WTC11 (cell line): ENCODE measurements at regions not wholly inside any gene's neighbourhood (a gene's known extent, or its start where the extent isn't known, plus 50 kb on each side); places are given as distances from the start of the nearest gene placed in this dataset.

ENCODE experiments used
- ATAC-seq: fragments of 200-7000 bp; cut with Tn5 transposase; 2 replicates; pipeline ENCODE4 v1.10.0; 2021; ENCODE audit warnings: mild to moderate bottlenecking, moderate library complexity
- CTCF ChIA-PET: fragments of 300-600 bp; sonication (Branson Sonifier 250); formaldehyde crosslinking; loops from one replicate; lab custom pipeline; 2021; ENCODE audit warnings: antibody characterized with exemption; lab: Charles Lee
- POLR2A ChIA-PET: fragments of 350-600 bp; sonication (Branson Sonifier 250); formaldehyde crosslinking; loops from one replicate; lab custom pipeline; 2021; ENCODE audit warnings: antibody characterized with exemption; lab: Charles Lee
- DNase-seq: peaks from one replicate; pipeline ENCODE4 v3.0.0; 2021; ENCODE audit warnings: low spot score
- H3K27ac Mint-ChIP-seq: 2 replicates; pipeline ENCODE4 v1.8.0; 2021; ENCODE audit warnings: mixed read lengths
- H3K27me3 Mint-ChIP-seq: 2 replicates; pipeline ENCODE4 v1.8.0; 2021; ENCODE audit warnings: low read depth, mild to moderate bottlenecking, moderate library complexity, mixed read lengths
- H3K36me3 Mint-ChIP-seq: 2 replicates; pipeline ENCODE4 v1.8.0; 2021; ENCODE audit warnings: mixed read lengths
- H3K4me1 Mint-ChIP-seq: 2 replicates; pipeline ENCODE4 v1.8.0; 2022; ENCODE audit warnings: mixed read lengths
- H3K4me3 Mint-ChIP-seq: 2 replicates; pipeline ENCODE4 v1.8.0; 2021; ENCODE audit warnings: mild to moderate bottlenecking, moderate library complexity, mixed read lengths
- H3K9me3 Mint-ChIP-seq: 2 replicates; pipeline ENCODE4 v1.8.0; 2021; ENCODE audit warnings: mixed read lengths
- FOXJ3 ChIP-seq: sonication (generic); formaldehyde crosslinking; IDR thresholded peaks from 2 replicates; pipeline ENCODE4 v1.9.0; 2021; ENCODE audit warnings: missing genetic modification reagents, mild to moderate bottlenecking, borderline replicate concordance
- FOXK1 ChIP-seq: sonication (generic); formaldehyde crosslinking; IDR thresholded peaks from 2 replicates; pipeline ENCODE4 v1.8.0; 2022; ENCODE audit warnings: mild to moderate bottlenecking, moderate library complexity, missing genetic modification reagents
- FOXP1 ChIP-seq: sonication (generic); formaldehyde crosslinking; IDR thresholded peaks from 2 replicates; pipeline ENCODE4 v1.8.0; 2022; ENCODE audit warnings: missing genetic modification reagents, mild to moderate bottlenecking, moderate library complexity, borderline replicate concordance
- GRHL2 ChIP-seq: fragments of 250-450 bp; sonication (Bioruptor Pico); IDR thresholded peaks from 2 replicates; pipeline ENCODE4 v1.8.0; 2022; ENCODE audit warnings: mild to moderate bottlenecking, moderate library complexity; ENCODE audit not compliant: insufficient replicate concordance, severe bottlenecking
- JUN ChIP-seq: sonication (generic); formaldehyde crosslinking; IDR thresholded peaks from 2 replicates; pipeline ENCODE4 v1.8.0; 2023; ENCODE audit warnings: mild to moderate bottlenecking, missing genetic modification reagents
- NFATC4 ChIP-seq: fragments of 250-450 bp; sonication (Bioruptor Pico); IDR thresholded peaks from 2 replicates; pipeline ENCODE4 v1.9.0; 2021; ENCODE audit warnings: mild to moderate bottlenecking
- OVOL2 ChIP-seq: fragments of 250-450 bp; sonication (Bioruptor Pico); IDR thresholded peaks from 2 replicates; pipeline ENCODE4 v1.9.0; 2021; ENCODE audit warnings: mild to moderate bottlenecking, borderline replicate concordance
- PRRX2 ChIP-seq: fragments of 250-450 bp; sonication (Bioruptor Pico); IDR thresholded peaks from 2 replicates; pipeline ENCODE4 v1.8.0; 2021; ENCODE audit warnings: mild to moderate bottlenecking
- SP1 ChIP-seq: sonication (generic); formaldehyde crosslinking; conservative IDR thresholded peaks from 2 replicates; pipeline ENCODE4 v1.8.1; 2022; ENCODE audit warnings: missing genetic modification reagents
- ZNF121 ChIP-seq: sonication (generic); formaldehyde crosslinking; IDR thresholded peaks from 2 replicates; pipeline ENCODE4 v1.8.0; 2023; ENCODE audit warnings: missing genetic modification reagents
- ZNF232 ChIP-seq: sonication (generic); formaldehyde crosslinking; IDR thresholded peaks from 2 replicates; pipeline ENCODE4 v1.8.0; 2022; ENCODE audit warnings: mild to moderate bottlenecking, missing genetic modification reagents
- TF ChIP-seq, protein P1 (sequence below): sonication (generic); formaldehyde crosslinking; IDR thresholded peaks from 2 replicates; pipeline ENCODE4 v1.8.1; 2022; ENCODE audit warnings: mild to moderate bottlenecking, moderate library complexity, missing genetic modification reagents
- TF ChIP-seq, protein P2 (sequence below): fragments of 250-450 bp; sonication (Bioruptor Pico); IDR thresholded peaks from 2 replicates; pipeline ENCODE4 v1.9.0; 2021; ENCODE audit warnings: mild to moderate bottlenecking, borderline replicate concordance
- TF ChIP-seq, protein P3 (sequence below): sonication (generic); formaldehyde crosslinking; IDR thresholded peaks from 2 replicates; pipeline ENCODE4 v1.8.0; 2023; ENCODE audit warnings: mild to moderate bottlenecking, missing genetic modification reagents
- TF ChIP-seq, protein P4 (sequence below): sonication (generic); formaldehyde crosslinking; IDR thresholded peaks from 2 replicates; pipeline ENCODE4 v1.8.0; 2022; ENCODE audit warnings: mild to moderate bottlenecking, missing genetic modification reagents
- TF ChIP-seq, protein P5 (sequence below): fragments of 250-450 bp; sonication (Bioruptor Pico); conservative IDR thresholded peaks from 2 replicates; pipeline ENCODE4 v1.9.0; 2021; ENCODE audit warnings: mild to moderate bottlenecking
- TF ChIP-seq, protein P6 (sequence below): sonication (generic); formaldehyde crosslinking; conservative IDR thresholded peaks from 2 replicates; pipeline ENCODE4 v1.8.1; 2023; ENCODE audit warnings: mild to moderate bottlenecking, low read depth, missing genetic modification reagents, moderate library complexity
- TF ChIP-seq, protein P7 (sequence below): sonication (generic); formaldehyde crosslinking; IDR thresholded peaks from 2 replicates; pipeline ENCODE4 v1.8.0; 2022; ENCODE audit warnings: mild to moderate bottlenecking, missing genetic modification reagents

DNA sequence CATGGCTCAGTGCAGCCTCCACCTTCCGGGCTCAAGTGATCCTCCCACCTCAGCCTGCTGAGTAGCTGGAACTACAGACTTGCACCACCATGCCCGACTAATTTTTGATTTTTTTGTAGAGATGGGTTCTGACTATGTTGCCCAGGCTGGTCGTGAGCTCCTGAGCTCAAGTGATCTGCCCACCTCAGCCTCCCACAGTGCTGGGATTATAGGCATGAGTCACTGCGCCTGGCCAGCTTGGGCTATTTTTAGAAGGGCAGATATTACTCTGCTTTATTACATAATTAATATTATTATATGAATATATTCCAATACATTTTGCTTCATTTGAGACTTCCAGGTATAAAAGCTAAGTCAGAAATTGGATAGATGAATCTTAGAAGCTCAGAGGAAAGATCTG lies 143.7 kb upstream of the ANK2 start (continued):
- TF ChIP-seq, protein P1, sequence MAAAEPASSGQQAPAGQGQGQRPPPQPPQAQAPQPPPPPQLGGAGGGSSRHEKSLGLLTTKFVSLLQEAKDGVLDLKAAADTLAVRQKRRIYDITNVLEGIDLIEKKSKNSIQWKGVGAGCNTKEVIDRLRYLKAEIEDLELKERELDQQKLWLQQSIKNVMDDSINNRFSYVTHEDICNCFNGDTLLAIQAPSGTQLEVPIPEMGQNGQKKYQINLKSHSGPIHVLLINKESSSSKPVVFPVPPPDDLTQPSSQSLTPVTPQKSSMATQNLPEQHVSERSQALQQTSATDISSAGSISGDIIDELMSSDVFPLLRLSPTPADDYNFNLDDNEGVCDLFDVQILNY (CRISPR knock-in tag): no peak
- TF ChIP-seq FOXP1 (CRISPR knock-in tag): no peak
- TF ChIP-seq SP1 (CRISPR knock-in tag): no peak
- TF ChIP-seq, protein P2, sequence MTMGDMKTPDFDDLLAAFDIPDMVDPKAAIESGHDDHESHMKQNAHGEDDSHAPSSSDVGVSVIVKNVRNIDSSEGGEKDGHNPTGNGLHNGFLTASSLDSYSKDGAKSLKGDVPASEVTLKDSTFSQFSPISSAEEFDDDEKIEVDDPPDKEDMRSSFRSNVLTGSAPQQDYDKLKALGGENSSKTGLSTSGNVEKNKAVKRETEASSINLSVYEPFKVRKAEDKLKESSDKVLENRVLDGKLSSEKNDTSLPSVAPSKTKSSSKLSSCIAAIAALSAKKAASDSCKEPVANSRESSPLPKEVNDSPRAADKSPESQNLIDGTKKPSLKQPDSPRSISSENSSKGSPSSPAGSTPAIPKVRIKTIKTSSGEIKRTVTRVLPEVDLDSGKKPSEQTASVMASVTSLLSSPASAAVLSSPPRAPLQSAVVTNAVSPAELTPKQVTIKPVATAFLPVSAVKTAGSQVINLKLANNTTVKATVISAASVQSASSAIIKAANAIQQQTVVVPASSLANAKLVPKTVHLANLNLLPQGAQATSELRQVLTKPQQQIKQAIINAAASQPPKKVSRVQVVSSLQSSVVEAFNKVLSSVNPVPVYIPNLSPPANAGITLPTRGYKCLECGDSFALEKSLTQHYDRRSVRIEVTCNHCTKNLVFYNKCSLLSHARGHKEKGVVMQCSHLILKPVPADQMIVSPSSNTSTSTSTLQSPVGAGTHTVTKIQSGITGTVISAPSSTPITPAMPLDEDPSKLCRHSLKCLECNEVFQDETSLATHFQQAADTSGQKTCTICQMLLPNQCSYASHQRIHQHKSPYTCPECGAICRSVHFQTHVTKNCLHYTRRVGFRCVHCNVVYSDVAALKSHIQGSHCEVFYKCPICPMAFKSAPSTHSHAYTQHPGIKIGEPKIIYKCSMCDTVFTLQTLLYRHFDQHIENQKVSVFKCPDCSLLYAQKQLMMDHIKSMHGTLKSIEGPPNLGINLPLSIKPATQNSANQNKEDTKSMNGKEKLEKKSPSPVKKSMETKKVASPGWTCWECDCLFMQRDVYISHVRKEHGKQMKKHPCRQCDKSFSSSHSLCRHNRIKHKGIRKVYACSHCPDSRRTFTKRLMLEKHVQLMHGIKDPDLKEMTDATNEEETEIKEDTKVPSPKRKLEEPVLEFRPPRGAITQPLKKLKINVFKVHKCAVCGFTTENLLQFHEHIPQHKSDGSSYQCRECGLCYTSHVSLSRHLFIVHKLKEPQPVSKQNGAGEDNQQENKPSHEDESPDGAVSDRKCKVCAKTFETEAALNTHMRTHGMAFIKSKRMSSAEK (CRISPR knock-in tag): no peak
- no peak for TF ChIP-seq JUN

DNA sequence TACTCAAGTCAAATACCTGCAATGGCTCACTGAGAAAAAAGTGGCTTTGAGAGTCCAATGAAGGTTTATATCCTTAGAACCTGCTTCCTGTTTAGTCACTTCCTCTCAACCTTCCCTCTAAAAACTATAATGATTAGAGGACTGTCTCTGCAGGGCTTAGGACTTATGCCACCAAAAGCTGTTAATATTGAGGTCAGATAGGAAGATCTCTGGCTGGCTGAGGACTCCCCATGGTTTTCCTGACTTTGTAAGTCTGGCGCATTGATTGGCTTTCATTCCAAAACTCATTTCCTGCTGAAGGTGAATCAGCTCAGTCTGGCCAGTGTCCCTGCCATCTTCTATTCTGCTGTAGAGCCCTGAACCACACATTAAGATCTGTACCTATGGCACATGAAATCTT lies 140.9 kb upstream of the ANK2 start:
- no peak overlapping the region for H3K4me3 Mint-ChIP-seq
- peak; percentile 38; the same call in 1 of the 2 replicates for ATAC-seq
- ChIA-PET POLR2A (no interaction called here), CTCF (interaction anchor here (1.5 kb wide), 1 partner anchor 12 kb away, joined by 10 read pairs; no protein-coding TSS in a partner anchor)
- no peak for DNase-seq
- H3K27me3 Mint-ChIP-seq: no peaks in the 10 kb centered on the region
- 0 out of 2 replicates have a peak, but pooled peaks cover 2% of the 10 kb centered on the region for H3K36me3 Mint-ChIP-seq
- H3K27ac Mint-ChIP-seq: 0 out of 2 replicates have a peak overlapping the region, but pooled peaks have one; percentile 8
- H3K9me3 Mint-ChIP-seq: no peaks in the 10 kb centered on the region
- peaks cover 30% of the 10 kb centered on the region for H3K4me1 Mint-ChIP-seq
- no peak for TF ChIP-seq NFATC4 (CRISPR knock-in tag)
- TF ChIP-seq GRHL2 (CRISPR knock-in tag): no peak
- TF ChIP-seq, protein P3, sequence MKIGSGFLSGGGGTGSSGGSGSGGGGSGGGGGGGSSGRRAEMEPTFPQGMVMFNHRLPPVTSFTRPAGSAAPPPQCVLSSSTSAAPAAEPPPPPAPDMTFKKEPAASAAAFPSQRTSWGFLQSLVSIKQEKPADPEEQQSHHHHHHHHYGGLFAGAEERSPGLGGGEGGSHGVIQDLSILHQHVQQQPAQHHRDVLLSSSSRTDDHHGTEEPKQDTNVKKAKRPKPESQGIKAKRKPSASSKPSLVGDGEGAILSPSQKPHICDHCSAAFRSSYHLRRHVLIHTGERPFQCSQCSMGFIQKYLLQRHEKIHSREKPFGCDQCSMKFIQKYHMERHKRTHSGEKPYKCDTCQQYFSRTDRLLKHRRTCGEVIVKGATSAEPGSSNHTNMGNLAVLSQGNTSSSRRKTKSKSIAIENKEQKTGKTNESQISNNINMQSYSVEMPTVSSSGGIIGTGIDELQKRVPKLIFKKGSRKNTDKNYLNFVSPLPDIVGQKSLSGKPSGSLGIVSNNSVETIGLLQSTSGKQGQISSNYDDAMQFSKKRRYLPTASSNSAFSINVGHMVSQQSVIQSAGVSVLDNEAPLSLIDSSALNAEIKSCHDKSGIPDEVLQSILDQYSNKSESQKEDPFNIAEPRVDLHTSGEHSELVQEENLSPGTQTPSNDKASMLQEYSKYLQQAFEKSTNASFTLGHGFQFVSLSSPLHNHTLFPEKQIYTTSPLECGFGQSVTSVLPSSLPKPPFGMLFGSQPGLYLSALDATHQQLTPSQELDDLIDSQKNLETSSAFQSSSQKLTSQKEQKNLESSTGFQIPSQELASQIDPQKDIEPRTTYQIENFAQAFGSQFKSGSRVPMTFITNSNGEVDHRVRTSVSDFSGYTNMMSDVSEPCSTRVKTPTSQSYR (CRISPR knock-in tag): no peak
- TF ChIP-seq FOXJ3: no peak
- no peak for TF ChIP-seq FOXK1
- no peak for TF ChIP-seq OVOL2 (CRISPR knock-in tag)
- TF ChIP-seq, protein P4, sequence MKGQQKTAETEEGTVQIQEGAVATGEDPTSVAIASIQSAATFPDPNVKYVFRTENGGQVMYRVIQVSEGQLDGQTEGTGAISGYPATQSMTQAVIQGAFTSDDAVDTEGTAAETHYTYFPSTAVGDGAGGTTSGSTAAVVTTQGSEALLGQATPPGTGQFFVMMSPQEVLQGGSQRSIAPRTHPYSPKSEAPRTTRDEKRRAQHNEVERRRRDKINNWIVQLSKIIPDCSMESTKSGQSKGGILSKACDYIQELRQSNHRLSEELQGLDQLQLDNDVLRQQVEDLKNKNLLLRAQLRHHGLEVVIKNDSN (CRISPR knock-in tag): no peak
- TF ChIP-seq PRRX2: no peak
- no peak for TF ChIP-seq ZNF232 (CRISPR knock-in tag)
- TF ChIP-seq, protein P5, sequence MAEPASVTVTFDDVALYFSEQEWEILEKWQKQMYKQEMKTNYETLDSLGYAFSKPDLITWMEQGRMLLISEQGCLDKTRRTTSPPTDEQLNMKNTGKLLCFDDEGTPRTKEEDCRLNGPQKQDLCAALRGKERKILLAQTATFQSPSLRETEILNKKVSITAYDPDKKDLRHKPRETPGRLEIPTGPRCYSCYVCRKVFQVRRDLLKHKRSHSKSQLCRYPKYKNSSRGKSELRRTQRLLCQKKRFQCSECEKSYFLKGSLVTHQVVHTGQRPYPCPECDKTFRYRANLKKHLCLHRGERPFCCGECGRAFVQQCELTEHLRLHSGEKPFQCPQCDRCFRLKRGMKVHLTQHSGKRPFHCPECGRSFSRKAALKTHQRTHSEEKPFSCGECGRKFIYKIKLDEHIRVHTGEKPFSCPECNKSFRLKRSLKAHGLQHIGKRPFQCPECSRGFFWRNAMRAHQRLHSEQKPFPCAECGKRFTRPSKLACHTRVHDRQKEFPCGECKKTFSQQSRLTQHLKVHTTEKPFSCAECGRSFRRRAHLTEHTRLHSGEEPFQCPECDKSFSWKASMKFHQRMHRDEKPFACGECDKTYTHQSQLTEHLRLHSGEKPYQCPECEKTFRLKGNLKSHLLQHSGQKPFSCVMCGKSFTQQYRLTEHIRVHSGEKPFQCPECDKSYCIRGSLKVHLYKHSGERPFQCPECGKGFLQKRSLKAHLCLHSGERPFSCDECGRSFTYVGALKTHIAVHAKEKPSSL (CRISPR knock-in tag): no peak
- TF ChIP-seq, protein P6, sequence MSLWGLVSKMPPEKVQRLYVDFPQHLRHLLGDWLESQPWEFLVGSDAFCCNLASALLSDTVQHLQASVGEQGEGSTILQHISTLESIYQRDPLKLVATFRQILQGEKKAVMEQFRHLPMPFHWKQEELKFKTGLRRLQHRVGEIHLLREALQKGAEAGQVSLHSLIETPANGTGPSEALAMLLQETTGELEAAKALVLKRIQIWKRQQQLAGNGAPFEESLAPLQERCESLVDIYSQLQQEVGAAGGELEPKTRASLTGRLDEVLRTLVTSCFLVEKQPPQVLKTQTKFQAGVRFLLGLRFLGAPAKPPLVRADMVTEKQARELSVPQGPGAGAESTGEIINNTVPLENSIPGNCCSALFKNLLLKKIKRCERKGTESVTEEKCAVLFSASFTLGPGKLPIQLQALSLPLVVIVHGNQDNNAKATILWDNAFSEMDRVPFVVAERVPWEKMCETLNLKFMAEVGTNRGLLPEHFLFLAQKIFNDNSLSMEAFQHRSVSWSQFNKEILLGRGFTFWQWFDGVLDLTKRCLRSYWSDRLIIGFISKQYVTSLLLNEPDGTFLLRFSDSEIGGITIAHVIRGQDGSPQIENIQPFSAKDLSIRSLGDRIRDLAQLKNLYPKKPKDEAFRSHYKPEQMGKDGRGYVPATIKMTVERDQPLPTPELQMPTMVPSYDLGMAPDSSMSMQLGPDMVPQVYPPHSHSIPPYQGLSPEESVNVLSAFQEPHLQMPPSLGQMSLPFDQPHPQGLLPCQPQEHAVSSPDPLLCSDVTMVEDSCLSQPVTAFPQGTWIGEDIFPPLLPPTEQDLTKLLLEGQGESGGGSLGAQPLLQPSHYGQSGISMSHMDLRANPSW (CRISPR knock-in tag): no peak
- TF ChIP-seq, protein P7, sequence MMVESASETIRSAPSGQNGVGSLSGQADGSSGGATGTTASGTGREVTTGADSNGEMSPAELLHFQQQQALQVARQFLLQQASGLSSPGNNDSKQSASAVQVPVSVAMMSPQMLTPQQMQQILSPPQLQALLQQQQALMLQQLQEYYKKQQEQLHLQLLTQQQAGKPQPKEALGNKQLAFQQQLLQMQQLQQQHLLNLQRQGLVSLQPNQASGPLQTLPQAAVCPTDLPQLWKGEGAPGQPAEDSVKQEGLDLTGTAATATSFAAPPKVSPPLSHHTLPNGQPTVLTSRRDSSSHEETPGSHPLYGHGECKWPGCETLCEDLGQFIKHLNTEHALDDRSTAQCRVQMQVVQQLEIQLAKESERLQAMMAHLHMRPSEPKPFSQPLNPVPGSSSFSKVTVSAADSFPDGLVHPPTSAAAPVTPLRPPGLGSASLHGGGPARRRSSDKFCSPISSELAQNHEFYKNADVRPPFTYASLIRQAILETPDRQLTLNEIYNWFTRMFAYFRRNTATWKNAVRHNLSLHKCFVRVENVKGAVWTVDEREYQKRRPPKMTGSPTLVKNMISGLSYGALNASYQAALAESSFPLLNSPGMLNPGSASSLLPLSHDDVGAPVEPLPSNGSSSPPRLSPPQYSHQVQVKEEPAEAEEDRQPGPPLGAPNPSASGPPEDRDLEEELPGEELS (CRISPR knock-in tag): no peak
- TF ChIP-seq ZNF121: no peak
